HepG2 (cell line): ENCODE measurements at regions not wholly inside any gene's neighbourhood (a gene's known extent, or its start where the extent isn't known, plus 50 kb on each side); places are given as distances from the start of the nearest gene placed in this dataset.

Source experiments
- ATAC-seq: fragments of 200-7000 bp; cut with Tn5 transposase; 3 replicates; pipeline ENCODE4 v1.9.1; 2020; ENCODE audit warnings: mild to moderate bottlenecking, moderate library complexity
- BruUV-seq: library from RNA; stranded (reverse); fragments of 400-500 nt; replicated peaks from 2 replicates; lab custom pipeline; 2021; lab: Mats Ljungman, UMichigan
- CTCF ChIA-PET: fragments of 300-600 bp; formaldehyde crosslinking; extraction: SDS; loops from one replicate; lab custom pipeline; 2021; ENCODE audit warnings: low total read pairs, inconsistent platforms, low intra/inter-chr PET ratio; lab: Yijun Ruan, JAX
- POLR2A ChIA-PET: fragments of 350-600 bp; sonication (Branson Sonifier 250); formaldehyde crosslinking; loops from one replicate; lab custom pipeline; 2020; ENCODE audit warnings: antibody characterized with exemption, inconsistent platforms; lab: Yijun Ruan, JAX
- DNase-seq: peaks from one replicate; pipeline ENCODE4 v3.0.0-alpha.2; 2015; ENCODE audit warnings: low spot score
- FAIRE-seq: peaks from 3 replicates; lab custom pipeline; 2011; peaks lifted over from hg19 to GRCh38; lab: Jason Lieb, UNC
- H2AFZ ChIP-seq: one replicate; pipeline ENCODE4 v1.6.1; 2011; ENCODE audit warnings: low read length, inconsistent platforms
- H3K27ac ChIP-seq: fragments of 300-600 bp; 3 replicates; pipeline ENCODE4 v1.8.0; 2011; ENCODE audit warnings: mixed run types, mild to moderate bottlenecking, mixed read lengths, low read length, inconsistent platforms; ENCODE audit not compliant: insufficient read depth; ENCODE audit errors: extremely low read length
- H3K27me3 ChIP-seq, 2 experiments: fragments of 200-600 bp in 1 of 2; 2 replicates in 1 of 2; 3 replicates in 1 of 2; pipeline versions ENCODE4 v1.6.0 to v1.8.0; 2011; ENCODE audit warnings: low read length in 2 of 2, mild to moderate bottlenecking in 2 of 2, moderate library complexity in 2 of 2, inconsistent platforms in 1 of 2; ENCODE audit not compliant: insufficient read depth in 2 of 2, control insufficient read depth in 1 of 2
- H3K36me3 ChIP-seq, 2 experiments: fragments of 200-600 bp in 1 of 2; replicated peaks in 1 of 2; 2 replicates in 1 of 2; 3 replicates in 1 of 2; pipeline versions ENCODE4 v1.5.1 to v1.8.0; 2011; ENCODE audit warnings: low read length in 2 of 2, inconsistent platforms in 1 of 2; ENCODE audit not compliant: insufficient read depth in 2 of 2, control insufficient read depth in 1 of 2
- H3K4me1 ChIP-seq: 2 replicates; pipeline ENCODE4 v1.5.1; 2012; ENCODE audit warnings: low read length, inconsistent platforms; ENCODE audit not compliant: insufficient read depth
- H3K4me2 ChIP-seq: 2 replicates; pipeline ENCODE4 v1.6.0; 2011; ENCODE audit warnings: low read depth, low read length, inconsistent platforms
- H3K4me3 ChIP-seq, 3 experiments: fragments of 200-600 bp in 1 of 3; sonication (generic), shearing (Covaris generic) in 1 of 3; replicated peaks in 1 of 3; 2 replicates each; pipeline ENCODE4 v1.5.1; 2011 to 2016; ENCODE audit warnings: low read length in 3 of 3, inconsistent platforms in 2 of 3, low read depth in 2 of 3, mild to moderate bottlenecking in 2 of 3, control low read depth in 1 of 3, mixed read lengths in 1 of 3; ENCODE audit not compliant: insufficient read depth in 1 of 3
- H3K79me2 ChIP-seq: one replicate; pipeline ENCODE4 v1.6.1; 2011; ENCODE audit warnings: low read length, inconsistent platforms; ENCODE audit not compliant: insufficient read depth
- H3K9ac ChIP-seq: 2 replicates; pipeline ENCODE4 v1.6.0; 2011; ENCODE audit warnings: mild to moderate bottlenecking, low read depth, low read length, inconsistent platforms; ENCODE audit not compliant: insufficient read depth
- H3K9me3 ChIP-seq: 2 replicates; pipeline ENCODE4 v1.5.1; 2012; ENCODE audit warnings: mild to moderate bottlenecking, low read length
- H4K20me1 ChIP-seq: 2 replicates; pipeline ENCODE4 v1.6.0; 2011; ENCODE audit warnings: inconsistent platforms, mild to moderate bottlenecking, low read length, moderate library complexity; ENCODE audit not compliant: insufficient read depth
- BRCA1 ChIP-seq: sonication (generic); formaldehyde crosslinking; IDR thresholded peaks from 2 replicates; pipeline ENCODE4 v1.4.0; 2020; ENCODE audit warnings: missing genetic modification reagents
- CBX1 ChIP-seq: IDR thresholded peaks from one replicate; pipeline ENCODE4 v1.6.1; 2016; ENCODE audit warnings: antibody characterized with exemption, low read depth
- KAT8 ChIP-seq: IDR thresholded peaks from 2 replicates; pipeline ENCODE4 v1.6.1; 2016; ENCODE audit warnings: missing genetic modification reagents, missing compliant biosample characterization
- MLLT10 ChIP-seq: sonication (generic); formaldehyde crosslinking; IDR thresholded peaks from 2 replicates; pipeline ENCODE4 v1.4.0; 2020; ENCODE audit warnings: missing genetic modification reagents
- NFYB ChIP-seq: sonication (generic); formaldehyde crosslinking; IDR thresholded peaks from 2 replicates; pipeline ENCODE4 v1.4.0; 2020; ENCODE audit warnings: missing genetic modification reagents
- RARG ChIP-seq: sonication (generic); formaldehyde crosslinking; IDR thresholded peaks from 2 replicates; pipeline ENCODE4 v1.4.0; 2020; ENCODE audit warnings: low read depth, mild to moderate bottlenecking, missing genetic modification reagents
- UBTF ChIP-seq: sonication (generic); formaldehyde crosslinking; IDR thresholded peaks from 2 replicates; pipeline ENCODE4 v1.4.0; 2020; ENCODE audit warnings: mild to moderate bottlenecking, missing genetic modification reagents
- ZFP82 ChIP-seq: sonication (generic); formaldehyde crosslinking; IDR thresholded peaks from 2 replicates; pipeline ENCODE4 v1.5.1; 2020; ENCODE audit warnings: mild to moderate bottlenecking, missing genetic modification reagents, borderline replicate concordance
- ZNF205 ChIP-seq: IDR thresholded peaks from 2 replicates; pipeline ENCODE4 v1.6.1; 2018; ENCODE audit warnings: missing biosample characterization, missing genetic modification reagents
- ZNF274 ChIP-seq: sonication (generic); formaldehyde crosslinking; IDR thresholded peaks from 2 replicates; pipeline ENCODE4 v1.5.1; 2020; ENCODE audit warnings: mild to moderate bottlenecking, missing genetic modification reagents
- ZNF761 ChIP-seq: sonication (generic); formaldehyde crosslinking; conservative IDR thresholded peaks from 2 replicates; pipeline ENCODE4 v1.4.0; 2020; ENCODE audit warnings: mild to moderate bottlenecking, missing genetic modification reagents
- WGBS: methylation state at CpG from one replicate; pipeline ENCODE4 v1.1.6; 2017; ENCODE audit warnings: low lambda C conversion rate; 5-methylcytosine and 5-hydroxymethylcytosine counted together
- in situ Hi-C: cut with HindIII; loops from 2 replicates; pipeline ENCODE4 v1.10.0; 2017; ENCODE audit warnings: low pct_unique_long_range_greater_than_20kb; ENCODE audit not compliant: extremely low pct_ligation_motif_present
- intact Hi-C: fragments of 100-400 bp; cut with micrococcal nuclease; formaldehyde crosslinking; loops from one replicate; pipeline ENCODE4 v1.10.0; 2022; ENCODE audit not compliant: unreplicated experiment

- H3K27ac ChIP-seq = no peak overlapping the region
- H3K4me1 ChIP-seq = no peaks in the 10 kb centered on the region
- ChIA-PET CTCF (no interaction called here), POLR2A (no interaction called here)
- no peaks in the 10 kb centered on the region for H3K36me3 ChIP-seq
- no peak for DNase-seq
- no peaks in the 10 kb centered on the region for H4K20me1 ChIP-seq
- WGBS = no CpG with 5 or more reads among the region's 2 CpGs
- no peak for ATAC-seq
- no peak overlapping the region for H3K4me2 ChIP-seq
- intact Hi-C loops = no loop called here
- no peak for TF ChIP-seq RARG (CRISPR knock-in tag)
- TF ChIP-seq BRCA1 (CRISPR knock-in tag) = no peak
- TF ChIP-seq ZNF761 (CRISPR knock-in tag) = no peak
- TF ChIP-seq UBTF (CRISPR knock-in tag) = no peak
- no peak for TF ChIP-seq CBX1
- no peak for TF ChIP-seq KAT8 (CRISPR knock-in tag)
- TF ChIP-seq NFYB (CRISPR knock-in tag) = no peak
- TF ChIP-seq MLLT10 (CRISPR knock-in tag) = no peak
- TF ChIP-seq ZNF274 (CRISPR knock-in tag) = no peak
- TF ChIP-seq ZNF205 (CRISPR knock-in tag) = no peak
- no peak for TF ChIP-seq ZFP82 (CRISPR knock-in tag)
- no peak overlapping the region for H3K4me3 ChIP-seq
- H3K79me2 ChIP-seq = no peaks in the 10 kb centered on the region
- no peak overlapping the region for H2AFZ ChIP-seq
- H3K9me3 ChIP-seq = peaks cover 71% of the 10 kb centered on the region
- no peak overlapping the region for H3K9ac ChIP-seq
- FAIRE-seq = no peak
- no TSS peak for BruUV-seq
- H3K27me3 ChIP-seq = no peaks in the 10 kb centered on the region
- in situ Hi-C loops = no loop called here
Measured at GRCh38 chrX:67094061-67094460, 449.8 kb upstream of the AR start.
